ENCODE measurements at regions not wholly inside any gene's neighbourhood (a gene's known extent, or its start where the extent isn't known, plus 50 kb on each side); places are given as distances from the start of the nearest gene placed in this dataset.

DNA sequence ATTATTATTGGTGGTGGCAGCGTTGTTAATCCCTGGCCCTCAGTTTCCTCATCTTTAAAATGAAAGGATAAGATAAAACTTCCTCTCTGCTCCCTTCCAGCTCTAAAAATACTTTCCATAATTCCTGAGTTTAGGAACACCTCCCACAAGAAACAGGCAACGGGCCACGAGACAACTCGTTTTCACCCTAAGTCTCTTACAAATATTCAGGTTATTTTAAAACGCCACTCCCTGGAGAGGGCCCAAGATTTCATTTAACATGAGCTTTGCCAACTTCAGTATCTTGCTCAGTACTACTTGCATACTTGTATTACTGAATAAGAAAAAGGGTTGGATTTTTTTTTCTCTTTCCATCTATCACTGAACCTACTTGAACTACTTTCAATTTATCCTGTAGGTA, 611.1 kb upstream of the FANCL start:
- no peaks in the 10 kb centered on the region for H3K27me3 ChIP-seq (ENCODE audit: control insufficient read depth, insufficient read depth, low read length)

DNA sequence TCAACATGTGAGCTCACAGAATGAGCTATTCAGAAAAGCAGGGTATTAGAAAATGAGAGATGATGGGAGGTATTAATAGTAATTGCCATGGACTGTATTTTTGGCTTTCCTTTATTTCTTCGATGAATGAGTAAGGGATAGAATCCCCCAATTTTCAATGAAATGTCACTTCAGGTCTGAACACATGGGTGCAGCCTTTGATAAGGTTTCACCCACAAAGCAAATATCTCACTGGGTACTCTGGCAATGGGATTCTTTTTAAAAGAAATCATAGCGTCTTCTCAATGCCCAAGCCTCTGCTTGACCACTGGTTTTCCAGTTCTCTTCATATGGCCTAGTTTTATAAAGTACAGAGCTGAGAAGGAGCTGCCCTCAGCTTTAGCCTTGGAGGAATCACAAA, 610.5 kb upstream of the FANCL start:
- DNase-seq (ENCODE audit: low read depth), result no peak
- Histone ChIP-seq H3K27me3 (ENCODE audit: control insufficient read depth, insufficient read depth, low read length) (no peaks in the 10 kb centered on the region), H3K36me3 (ENCODE audit: control insufficient read depth, insufficient read depth, low read length) (no peaks in the 10 kb centered on the region), H3K4me3 (ENCODE audit: low read depth, low read length) (no peak overlapping the region)
- TF ChIP-seq, protein P1, sequence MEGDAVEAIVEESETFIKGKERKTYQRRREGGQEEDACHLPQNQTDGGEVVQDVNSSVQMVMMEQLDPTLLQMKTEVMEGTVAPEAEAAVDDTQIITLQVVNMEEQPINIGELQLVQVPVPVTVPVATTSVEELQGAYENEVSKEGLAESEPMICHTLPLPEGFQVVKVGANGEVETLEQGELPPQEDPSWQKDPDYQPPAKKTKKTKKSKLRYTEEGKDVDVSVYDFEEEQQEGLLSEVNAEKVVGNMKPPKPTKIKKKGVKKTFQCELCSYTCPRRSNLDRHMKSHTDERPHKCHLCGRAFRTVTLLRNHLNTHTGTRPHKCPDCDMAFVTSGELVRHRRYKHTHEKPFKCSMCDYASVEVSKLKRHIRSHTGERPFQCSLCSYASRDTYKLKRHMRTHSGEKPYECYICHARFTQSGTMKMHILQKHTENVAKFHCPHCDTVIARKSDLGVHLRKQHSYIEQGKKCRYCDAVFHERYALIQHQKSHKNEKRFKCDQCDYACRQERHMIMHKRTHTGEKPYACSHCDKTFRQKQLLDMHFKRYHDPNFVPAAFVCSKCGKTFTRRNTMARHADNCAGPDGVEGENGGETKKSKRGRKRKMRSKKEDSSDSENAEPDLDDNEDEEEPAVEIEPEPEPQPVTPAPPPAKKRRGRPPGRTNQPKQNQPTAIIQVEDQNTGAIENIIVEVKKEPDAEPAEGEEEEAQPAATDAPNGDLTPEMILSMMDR (IDR thresholded peaks at IDR 0.05; ENCODE audit: insufficient read depth, low read length, poor library complexity, severe bottlenecking), result no peak

More for the DNA sequence above, 611.1 kb upstream of the FANCL start:
- TF ChIP-seq, protein P1 (IDR thresholded peaks at IDR 0.05; ENCODE audit: insufficient read depth, low read length, poor library complexity, severe bottlenecking), result no peak
- DNase-seq (ENCODE audit: low read depth), result no peak
- Histone ChIP-seq H3K36me3 (ENCODE audit: control insufficient read depth, insufficient read depth, low read length) (no peaks in the 10 kb centered on the region), H3K4me3 (ENCODE audit: low read depth, low read length) (no peak overlapping the region)

DNA sequence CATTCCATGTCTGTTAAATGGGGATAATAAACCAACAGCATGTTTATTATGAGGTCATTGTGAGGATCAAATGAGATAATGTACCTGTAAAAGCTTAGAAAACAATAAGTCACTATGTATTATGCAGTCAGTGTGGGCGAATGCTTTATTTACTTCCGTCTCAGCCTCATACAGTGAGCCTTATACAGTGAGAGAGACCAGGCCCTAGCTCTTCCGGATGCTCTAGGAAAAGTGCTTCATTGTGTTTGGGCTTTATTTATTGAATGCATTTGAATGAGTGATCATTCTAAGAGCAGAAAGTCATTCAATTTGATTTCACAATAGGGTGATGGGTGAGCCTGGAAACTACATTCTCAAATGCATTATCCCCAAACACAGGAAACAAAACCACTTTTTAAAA, 603.9 kb upstream of the FANCL start:
- no peak for DNase-seq (ENCODE audit: low read depth)
- Histone ChIP-seq H3K4me3 (ENCODE audit: low read depth, low read length) (no peak overlapping the region), H3K36me3 (ENCODE audit: control insufficient read depth, insufficient read depth, low read length) (no peaks in the 10 kb centered on the region)

DNA sequence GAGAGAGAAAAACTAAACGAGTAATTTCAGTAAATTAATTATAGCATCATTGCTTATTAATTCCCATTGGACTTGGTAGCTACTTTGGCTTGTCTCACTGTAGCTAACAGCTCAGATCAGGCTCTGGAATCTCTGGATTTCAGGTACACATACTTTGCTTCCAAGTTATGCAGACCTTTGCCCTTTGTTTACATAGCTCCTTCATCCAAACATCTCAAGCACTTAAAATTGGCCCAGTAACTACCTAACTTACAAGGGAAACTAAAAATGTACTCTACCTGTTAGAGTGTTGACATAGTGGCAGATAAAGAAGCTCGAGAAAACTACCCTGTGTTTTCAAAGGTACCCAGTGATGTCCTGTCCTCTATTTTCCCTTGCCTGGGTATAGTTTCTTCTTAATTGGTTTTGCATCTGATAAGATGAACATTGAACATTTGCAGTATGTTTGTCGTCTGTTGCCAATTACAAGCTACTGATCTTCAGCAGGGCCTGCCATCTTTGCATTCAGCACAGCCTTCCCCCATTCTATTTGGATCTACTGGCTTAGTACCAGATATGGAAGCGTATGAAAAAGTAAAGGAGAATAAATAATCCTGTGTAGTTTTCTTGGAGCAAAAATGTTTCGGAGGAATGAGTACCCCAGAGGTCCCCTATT, 601.5 kb upstream of the FANCL start:
- Histone ChIP-seq H3K4me3 (ENCODE audit: low read depth, low read length) (no peak overlapping the region), H3K27me3 (ENCODE audit: control insufficient read depth, insufficient read depth, low read length) (no peaks in the 10 kb centered on the region), H3K36me3 (ENCODE audit: control insufficient read depth, insufficient read depth, low read length) (no peaks in the 10 kb centered on the region)
- no peak for DNase-seq (ENCODE audit: low read depth)
- TF ChIP-seq, protein P1 (IDR thresholded peaks at IDR 0.05; ENCODE audit: insufficient read depth, low read length, poor library complexity, severe bottlenecking), result no peak

More for the DNA sequence above, 603.9 kb upstream of the FANCL start:
- TF ChIP-seq, protein P1 (IDR thresholded peaks at IDR 0.05; ENCODE audit: insufficient read depth, low read length, poor library complexity, severe bottlenecking), result no peak
- no peaks in the 10 kb centered on the region for H3K27me3 ChIP-seq (ENCODE audit: control insufficient read depth, insufficient read depth, low read length)

DNA sequence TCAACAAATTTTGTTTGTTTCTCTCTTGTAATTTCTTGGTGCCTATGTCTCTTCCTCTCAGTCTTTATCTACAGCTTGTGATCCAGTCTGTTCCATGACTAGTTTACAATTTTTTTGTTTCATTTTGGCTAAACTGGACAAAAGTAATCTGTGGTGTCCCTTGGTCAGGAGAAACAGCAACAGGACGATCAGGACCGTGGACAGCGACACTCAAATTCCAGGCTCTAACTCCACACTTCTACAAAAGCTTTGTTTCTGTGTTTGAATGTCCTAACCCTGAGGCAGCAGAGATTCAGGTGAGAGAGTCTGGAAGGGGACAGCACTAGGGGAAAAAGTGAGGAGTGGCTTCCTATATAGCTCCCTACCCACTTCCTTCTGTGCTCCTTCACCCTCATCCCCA, 593.3 kb upstream of the FANCL start:
- DNase-seq (ENCODE audit: low read depth), result peak; percentile 4

More for the DNA sequence above, 593.3 kb upstream of the FANCL start:
- Histone ChIP-seq H3K27me3 (ENCODE audit: control insufficient read depth, insufficient read depth, low read length) (no peaks in the 10 kb centered on the region), H3K36me3 (ENCODE audit: control insufficient read depth, insufficient read depth, low read length) (no peaks in the 10 kb centered on the region), H3K4me3 (ENCODE audit: low read depth, low read length) (no peak overlapping the region)
- TF ChIP-seq, protein P1 (IDR thresholded peaks at IDR 0.05; ENCODE audit: insufficient read depth, low read length, poor library complexity, severe bottlenecking), result no peak

Measured in kidney epithelial cell (primary cell).